Activated T-cell treated with anti-CD3 and anti-CD28 coated beads for 24 hours (primary cell): ENCODE measurements at regions not wholly inside any gene's neighbourhood (a gene's known extent, or its start where the extent isn't known, plus 50 kb on each side); places are given as distances from the start of the nearest gene placed in this dataset.
"Not testable (repeated sequence)": the region's sequence is repeated elsewhere in the genome, so short reads cannot be mapped to it uniquely, and the experiment has no call there.

Source experiments
- DNase-seq: peaks from one replicate; pipeline ENCODE4 v3.0.0-alpha.2; 2020; ENCODE audit warnings: low read depth

DNA sequence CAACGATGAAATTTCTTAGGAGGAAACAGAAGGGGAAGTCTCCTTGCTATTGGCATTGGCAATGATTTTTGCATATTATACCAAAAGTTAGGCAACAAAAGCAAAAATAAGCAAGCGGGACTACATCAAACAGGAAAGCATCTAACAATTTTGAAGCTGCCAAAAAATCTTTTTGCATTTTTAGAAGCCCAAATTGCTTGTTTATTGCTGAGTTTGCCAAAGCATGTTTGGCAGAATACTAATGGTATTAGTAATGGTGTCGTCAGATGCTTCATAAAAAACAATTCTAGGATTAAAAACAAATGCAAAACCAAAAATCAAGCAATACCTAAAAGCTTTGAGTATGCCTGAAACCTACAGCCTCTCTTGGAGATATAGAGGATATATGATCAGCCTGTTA lies 80.0 kb downstream of the GALR1 start:
- DNase-seq, result no peak

DNA sequence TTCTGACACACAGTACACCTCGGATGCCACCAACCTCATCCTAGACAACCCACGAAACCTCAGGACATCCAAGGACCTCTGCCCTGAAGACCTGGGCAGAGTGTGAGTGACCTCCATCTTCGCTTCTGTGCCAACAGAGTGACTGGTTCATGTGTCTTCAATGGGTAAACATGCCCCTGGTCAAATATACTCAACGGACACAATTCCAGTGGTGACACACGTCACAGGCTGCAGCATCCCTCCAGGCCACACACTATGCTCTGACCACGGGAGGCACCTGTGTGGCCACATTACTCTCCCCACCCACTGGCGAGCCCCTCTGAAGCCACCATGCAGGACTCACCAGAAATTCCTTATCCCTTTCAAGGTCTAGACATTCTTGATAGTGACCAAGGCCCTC lies 85.2 kb downstream of the GALR1 start:
- no peak for DNase-seq

DNA sequence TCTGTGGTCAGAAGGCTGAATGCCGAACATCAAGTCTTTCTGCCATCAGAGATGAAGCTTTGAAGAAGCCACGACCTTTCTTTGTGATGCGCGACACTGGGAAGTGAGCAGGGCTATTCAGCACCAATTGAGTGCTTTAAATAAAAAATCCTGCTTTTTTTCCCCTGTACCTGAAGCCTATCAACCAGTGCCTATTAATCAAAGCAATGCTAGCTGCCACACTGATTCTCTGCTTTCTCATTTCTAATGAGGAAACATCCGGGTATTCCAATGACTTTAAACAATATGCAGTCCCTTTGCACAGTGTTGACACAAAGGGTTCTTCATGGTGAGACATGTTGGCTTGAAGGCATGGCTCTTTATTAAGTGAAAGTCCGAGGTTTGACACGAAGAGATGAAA lies 88.0 kb downstream of the GALR1 start:
- no peak for DNase-seq

DNA sequence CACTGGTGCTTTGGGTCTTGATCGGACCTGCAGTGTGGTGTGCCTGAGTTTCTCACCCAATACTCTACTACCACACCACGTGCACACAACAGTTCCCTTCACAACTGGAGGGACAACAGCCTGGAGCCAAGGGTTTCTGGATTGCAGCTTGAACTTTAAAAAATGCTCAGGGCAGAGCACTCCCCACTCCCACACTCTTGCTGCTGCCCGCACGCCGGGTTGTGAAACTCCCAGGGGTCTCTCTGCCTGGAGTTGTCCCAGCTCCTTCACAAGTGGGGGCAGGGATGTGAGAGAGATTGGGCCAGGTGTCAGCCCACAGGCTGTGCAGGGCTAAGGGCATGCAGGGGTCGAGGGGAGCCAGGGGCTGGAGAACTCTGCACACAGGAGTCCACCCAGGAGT lies 89.4 kb downstream of the GALR1 start:
- DNase-seq, result no peak

DNA sequence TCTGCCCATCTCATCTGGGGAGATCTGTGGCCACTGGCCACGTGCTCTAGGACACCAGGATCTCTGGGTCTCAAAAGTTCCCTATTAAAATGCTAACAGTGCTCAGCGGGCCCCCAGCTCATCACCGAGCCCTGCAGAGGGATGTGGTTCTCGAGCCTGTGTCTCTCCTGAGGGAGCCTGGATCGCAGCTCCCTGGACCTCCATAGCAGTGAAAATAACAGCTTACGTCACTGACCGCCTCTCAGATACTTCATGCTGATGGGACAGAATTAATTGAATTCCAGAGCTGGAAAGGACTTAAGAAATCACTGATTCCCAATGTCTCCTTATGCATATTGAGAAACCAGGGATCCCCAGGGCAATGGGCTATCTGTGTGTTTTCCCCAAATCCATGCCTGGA lies 90.0 kb downstream of the GALR1 start:
- DNase-seq, result no peak

DNA sequence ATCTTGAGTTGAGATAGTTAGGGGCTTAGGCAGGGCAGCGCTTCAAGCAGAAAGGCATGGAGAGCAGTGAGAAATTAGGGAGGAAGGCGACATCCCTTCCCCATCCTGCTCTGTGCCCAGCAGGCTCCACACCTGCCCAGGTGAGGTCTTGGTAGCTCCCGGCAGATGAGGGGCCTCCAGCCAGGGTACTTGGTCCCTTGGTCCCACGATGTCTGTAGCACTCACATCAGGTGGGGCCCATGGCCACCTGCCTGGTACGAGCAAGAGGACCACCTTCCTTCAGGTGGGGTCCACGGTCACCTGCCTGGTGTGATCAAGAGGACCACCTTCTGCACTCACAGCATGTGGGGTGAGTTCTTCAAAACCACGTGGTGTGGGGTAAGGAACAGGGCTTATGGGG lies 91.2 kb downstream of the GALR1 start:
- DNase-seq, result no peak

DNA sequence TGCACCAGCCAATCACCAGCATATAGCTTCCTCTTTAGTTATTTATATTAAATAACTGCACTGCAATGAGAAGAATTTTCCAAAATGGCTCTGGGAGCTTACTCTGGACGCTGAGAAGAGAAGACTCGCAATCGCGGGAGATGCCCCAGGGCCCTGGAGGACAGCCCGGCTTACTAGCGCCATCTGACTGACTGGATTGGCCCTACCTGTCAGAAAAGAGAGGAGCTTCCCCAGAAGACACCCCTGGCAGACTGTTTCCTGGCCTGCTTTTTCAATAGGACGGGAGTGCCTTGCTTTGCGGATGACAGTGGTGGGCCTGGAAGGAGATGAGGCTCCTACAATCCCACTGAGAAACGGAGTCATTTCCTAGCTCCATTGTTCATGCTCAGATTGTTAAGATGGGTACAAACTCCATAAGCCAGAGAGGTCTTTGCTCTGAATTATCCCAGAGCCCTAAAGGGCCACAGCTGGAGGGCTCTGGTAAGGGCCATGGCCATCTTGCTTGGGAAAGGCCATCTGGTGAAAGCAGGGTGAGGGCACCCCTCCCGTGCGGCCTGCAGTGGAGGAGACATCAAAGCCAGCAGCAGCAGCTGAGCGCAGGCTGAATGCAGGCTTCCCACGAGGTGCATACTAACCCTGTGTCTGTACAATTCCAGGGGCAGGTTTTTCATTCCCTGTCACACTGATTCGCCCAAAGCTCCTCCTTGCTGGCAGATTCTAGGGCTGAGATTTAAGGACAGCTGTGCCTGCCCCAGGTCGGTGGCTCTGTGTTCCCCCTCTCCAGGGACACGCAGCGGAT lies 92.1 kb downstream of the GALR1 start:
- DNase-seq, result no peak

DNA sequence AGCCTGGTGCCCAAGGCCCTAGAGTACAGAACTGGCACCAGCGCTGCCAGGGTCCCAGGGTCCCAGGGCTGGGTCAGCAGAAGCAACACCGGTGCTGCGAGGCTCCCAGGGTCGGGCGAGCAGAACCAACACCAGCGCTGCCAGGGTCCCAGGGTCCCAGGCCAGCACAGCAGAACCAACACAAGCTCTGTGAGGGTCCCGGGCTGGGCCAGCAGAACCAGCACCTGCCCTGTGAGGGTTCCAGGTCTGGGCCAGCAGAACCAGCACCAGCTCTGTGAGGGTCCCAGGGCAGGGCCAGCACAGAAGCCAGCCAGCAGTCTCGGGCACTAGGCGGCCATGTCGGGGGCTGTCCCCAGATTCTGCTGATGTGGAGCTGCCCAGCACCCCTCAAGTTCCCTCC lies 93.1 kb downstream of the GALR1 start:
- DNase-seq, result no peak

DNA sequence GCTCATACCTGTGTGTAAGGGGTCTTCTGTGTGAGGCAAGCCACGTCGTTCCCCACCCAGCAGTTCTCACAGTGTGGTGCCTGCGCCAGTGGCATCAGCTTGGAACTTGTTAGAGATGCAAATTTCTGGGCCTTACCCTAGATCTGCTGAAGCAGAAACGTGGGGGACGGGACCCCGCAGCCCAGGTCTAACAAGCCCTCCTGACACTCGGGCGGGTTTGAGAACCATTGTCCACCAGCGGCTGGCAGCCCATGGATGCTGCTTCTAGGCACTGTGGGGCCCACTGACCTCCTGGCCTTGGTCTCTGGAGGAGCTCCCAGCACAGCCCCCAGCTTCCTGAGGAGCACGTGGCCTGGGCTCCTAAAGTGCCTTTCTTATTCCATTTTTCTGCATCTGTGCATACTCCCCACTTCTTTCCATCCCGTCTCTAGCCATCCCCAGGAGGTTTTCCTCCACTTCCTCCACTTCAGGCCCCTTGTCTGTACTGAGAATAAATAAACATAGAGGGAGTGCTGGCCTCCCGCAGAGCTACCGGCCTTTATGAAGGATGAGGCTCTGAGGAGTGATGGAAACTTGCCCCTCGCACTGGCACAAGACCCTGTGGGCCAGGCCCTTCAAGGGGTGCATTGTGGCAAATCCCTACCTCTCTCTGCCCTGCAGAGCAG lies 94.3 kb downstream of the GALR1 start:
- no peak for DNase-seq

DNA sequence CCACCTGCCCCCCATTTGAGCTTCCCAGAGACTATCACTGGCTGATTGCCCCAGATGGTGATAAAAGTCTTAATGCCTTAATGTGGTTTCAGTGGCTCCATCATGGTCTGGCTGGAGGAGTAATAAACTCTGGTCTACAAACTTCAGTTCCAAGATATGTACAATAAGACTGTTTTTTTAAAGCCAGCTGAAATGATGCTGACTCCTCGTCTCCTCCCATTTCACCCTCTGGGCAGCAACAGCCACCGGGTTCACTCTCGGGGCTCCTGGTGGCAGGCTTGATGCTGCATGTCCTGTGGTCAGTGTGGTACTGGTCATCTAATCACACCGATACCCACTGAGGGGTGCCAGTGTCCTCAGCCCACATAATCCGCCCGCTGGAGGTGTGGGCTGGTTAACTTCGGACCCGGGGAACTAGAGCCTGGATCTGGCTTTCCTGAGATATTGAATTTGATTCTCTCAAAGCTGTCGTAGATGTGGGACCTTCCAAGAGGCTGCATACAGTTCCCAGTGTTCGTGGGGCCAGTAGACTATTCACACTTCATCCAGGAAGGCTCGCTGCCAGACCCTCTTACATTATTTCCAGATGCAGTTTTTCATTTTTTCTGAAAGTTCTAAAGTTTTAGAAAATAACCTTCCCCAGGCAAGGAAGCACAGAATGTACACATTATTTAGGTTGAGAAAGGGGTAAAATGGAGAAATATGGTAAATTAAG lies 95.3 kb downstream of the GALR1 start:
- DNase-seq, result no peak

DNA sequence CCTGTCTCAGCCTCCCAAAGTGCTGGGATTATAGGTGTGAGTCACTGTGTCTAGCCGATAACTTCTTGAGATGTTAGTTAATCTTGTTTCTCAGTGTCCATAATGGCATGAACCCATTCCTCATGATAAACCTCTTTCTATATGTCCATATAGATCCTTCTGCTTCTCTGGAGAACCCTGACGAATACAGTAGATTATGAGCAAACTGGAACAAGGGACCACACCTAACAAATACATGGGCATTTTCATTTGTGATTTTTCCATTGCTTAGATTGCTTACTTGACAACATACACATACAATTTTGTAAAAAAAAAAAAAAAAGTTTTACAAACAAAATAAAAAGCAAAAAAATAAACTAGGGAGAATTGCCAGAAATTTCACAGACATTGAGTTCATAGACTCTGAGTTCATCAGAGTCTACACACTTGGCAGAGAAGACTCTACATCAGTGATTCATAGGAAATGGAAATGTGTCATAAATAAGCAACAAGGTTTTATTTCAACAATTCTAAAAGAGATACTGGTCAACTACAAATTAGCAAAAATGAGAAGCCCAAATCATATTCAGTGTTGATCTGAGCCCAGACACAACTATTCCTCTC lies 96.7 kb downstream of the GALR1 start:
- DNase-seq, result no peak

DNA sequence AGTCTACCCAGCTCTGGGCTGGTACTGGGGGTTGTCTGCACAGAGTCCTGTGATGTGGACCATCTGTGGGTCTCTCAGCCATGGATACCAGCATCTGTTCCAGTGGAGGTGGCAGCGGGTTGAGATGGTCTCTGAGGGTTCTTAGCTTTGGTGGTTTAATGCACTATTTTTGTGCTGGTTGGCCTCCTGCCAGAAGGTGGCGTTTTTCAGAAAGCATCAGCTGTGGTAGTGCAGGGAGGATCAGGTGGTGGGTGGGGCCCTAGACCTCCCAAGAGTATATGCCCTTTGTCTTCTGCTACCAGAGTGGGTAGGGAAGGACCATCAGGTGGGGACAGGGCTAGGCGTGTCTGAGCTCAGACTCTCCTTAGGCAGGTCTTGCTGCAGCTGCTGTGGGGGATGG lies 103.7 kb downstream of the GALR1 start:
- not testable (repeated sequence) for DNase-seq

DNA sequence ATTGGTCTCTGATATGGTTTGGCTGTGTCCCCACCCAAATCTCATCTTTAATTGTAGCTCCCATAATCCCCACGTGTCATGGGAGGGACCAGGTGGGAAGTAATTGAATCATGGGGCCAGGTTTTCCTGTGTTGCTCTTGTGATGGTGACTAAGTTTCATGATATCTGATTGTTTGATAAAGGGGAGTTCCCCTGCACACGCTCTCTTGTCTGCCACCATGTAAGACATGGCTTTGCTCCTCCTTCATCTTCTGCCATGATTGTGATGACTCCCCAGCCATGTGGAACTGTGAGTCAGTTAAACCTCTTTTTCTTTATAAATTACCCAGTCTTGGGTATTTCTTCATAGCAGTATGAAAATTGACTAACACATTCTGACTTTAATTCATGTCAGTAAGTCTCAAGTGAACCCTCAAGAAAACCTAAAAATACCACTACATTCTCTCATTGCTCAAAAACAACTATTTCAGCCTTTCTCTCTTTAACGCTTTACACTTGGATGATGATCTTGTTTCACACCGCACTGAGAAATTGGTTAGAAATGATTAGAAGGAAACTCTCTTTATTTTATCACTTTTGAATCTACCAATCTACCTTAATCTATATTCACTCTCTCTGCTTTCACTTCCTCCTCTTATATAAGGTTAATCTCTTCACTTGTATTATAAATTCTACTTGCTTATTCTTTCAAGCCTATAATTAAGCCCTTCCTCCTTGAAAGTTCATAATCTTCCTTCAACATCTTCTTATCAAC lies 110.1 kb downstream of the GALR1 start:
- DNase-seq, result no peak

DNA sequence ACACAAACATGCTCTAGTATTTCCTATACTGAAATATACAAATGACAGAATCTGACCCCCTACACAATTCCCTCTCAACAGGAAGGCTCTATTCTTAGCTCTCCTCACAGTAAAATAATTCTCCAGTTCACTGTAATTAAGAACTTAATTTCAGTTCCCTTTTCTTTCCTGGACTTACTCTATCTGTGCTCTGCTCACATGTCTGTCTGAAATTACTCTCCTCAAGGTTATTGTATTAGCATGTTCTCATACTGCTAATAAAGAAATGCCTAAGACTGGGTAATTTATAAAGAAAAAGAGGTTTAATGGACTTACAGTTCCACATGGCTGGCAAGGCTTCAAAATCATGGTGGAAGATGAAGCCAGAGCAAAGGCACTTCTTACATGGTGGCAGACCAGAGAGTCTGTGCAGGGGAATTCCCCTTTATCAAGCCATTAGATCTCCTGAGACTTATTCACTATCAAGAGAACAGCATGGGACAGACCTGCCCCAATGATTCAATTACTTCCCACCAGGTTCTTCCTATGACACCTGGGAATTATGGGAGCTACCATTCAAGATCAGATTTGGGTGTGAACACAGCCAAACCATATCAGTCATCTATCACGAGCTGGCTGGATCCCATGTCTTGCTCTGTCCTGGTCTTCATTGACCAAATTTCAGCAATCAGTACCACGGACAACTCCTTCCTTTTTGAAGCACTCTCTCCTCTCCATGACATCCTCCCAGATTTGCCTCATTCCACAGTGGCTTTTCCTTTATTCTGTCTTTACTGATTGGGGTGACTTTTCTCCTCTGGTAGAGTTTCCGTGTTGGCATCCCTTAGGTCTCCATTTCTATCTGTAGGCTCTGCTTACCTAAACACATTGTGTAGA lies 110.9 kb downstream of the GALR1 start:
- DNase-seq, result no peak

DNA sequence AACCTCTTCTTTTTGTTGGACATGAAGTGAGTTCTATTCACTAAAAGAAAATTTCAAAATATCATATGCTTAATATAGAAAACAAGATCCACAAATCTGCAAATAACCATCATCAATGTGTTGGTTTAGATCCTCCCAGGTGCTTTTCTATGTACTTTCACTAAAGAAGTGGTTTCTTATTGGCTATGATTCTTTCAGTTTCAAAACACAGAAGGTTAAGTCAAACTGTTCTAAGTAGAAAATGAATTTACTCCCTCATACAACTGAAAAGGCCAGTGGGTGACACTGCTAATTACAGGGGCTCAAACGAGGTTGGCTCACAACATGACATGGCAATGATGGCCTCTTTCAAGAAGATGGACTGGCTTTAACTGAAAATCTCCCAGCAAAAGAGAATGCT lies 111.7 kb downstream of the GALR1 start:
- DNase-seq, result no peak

DNA sequence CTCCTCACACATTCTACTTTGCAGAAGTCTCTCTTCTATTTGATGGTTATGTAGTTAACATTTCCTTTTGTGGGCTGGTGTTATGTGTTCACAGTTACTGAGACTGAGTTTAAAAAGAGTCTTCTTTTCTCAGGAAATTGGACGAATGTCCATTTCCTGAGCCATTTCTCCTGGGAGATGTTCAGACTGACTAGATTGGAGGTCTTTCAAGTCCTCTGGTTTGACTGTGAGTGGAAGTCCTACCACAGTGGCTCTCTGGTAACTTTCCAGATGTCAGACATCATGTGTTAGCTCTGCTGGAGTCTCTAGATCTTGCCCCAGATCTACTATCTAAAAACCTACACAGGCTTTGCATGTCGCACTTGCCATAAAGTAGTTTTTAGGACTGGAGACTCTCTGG lies 116.0 kb downstream of the GALR1 start:
- no peak for DNase-seq

DNA sequence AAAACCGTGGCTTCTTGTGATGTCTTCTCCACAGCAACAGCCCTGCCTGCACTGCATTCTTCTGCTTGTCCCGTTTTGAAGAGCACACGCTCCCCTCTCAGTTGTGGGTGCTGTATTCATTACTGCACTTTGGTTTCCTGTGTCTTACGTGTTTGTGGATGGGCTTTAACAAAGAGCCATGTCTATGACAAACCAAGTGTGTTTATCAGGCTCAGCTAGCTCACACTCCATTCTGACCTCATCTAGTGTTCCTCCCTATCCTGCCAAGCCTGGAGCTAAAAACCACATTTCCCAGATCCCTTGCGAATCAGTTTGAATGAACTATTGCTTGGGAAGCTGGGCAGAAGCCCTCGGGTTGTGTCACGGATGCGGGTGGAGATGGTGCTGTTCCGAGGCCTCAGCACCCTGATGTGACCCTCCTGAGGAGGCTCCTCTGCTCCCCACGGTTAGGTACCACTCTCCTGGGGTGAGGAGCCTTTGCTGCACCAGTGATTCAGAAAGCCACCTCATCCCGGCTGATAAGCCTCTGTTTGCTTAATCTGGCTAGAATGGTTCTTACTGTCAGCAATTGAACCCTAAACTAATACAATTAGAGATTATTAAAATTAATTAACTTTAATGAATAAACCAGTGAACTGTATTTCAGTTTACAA lies 116.5 kb downstream of the GALR1 start:
- DNase-seq, result no peak

DNA sequence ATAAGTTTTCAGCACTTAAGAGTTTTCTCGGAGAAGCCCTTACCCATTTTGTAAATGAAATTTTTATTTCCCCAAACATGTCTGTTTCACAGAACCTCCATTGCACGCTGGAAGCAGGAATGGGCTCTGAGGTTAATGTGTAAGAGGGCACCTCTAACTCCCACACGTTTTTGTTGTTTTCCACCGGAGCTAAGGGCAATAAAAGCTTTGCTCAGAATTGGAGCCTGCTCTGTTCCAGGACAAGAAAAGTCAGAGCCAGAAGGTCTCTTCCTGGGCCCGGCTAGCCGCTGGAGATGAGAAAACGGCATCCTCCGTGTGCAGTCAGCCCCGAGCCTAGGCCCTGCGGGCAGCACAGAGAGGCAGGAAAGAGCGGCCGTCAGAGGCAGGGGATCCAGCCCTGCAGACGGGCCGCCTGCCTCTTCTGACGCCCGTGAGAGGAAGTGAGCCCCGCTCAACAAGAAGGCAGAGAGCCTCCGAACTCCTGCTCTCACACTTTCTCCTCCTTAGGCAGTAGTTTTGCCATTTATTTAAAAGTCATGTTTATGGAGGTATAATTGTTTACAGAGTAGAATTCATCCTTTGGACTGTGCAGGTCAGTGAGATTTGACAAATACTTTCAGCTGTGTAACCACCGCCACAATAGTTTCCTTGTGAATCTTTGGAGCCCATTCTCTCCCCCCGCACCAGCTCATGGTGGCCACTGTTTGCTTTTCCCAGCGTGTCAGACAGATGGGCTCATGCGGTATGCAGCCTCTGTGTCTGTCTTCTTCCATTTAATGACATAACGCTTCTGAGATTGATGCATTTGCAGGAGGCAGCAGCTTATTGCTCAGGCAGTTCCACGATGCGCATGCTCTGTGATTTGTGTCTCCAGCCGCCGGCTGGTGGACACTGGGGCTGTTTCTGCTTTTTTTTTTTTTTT lies 117.3 kb downstream of the GALR1 start:
- DNase-seq, result no peak

DNA sequence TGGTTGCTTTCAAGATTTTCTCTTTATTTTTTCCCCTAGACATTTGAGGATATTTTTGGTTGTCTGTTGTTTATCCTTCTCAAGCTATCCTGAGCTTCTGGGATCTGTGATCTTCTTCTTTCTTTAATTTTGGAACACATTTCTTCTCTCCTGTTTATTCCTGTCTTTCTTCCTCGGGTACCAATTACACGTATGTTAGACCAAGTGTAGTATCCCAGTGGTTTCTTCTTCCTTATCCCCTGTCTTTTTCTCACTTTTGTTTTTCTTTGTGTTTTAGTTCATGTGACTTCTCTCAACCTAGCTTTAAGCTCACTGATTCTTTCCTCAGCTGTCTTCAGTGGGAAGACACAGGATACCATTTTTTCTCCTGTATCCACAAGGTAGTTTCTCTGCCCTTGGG lies 120.0 kb downstream of the GALR1 start:
- DNase-seq, result no peak
